ENCODE measurements at regions not wholly inside any gene's neighbourhood (a gene's known extent, or its start where the extent isn't known, plus 50 kb on each side); places are given as distances from the start of the nearest gene placed in this dataset.

DNA sequence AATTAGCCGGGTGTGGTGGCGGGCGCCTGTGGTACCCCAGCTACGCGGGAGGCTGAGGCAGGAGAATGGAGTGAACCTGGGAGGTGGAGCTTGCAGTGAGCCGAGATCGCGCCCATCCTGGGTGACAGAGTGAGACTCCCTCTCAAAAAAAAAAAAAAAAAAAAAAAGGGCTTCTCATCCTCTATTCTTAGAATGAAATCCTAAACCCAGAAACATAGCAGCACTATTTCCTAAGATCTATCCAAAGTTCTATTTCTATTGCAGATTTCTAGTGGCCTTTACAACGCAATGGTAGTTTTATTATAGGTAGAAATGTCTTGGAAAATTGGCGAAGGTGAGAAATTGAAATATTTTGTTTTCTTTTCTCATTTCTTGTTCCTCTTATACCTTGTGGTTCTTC lies 501.0 kb upstream of the SETBP1 start:
- TF ChIP-seq CTCF (conservative IDR thresholded peaks at IDR 0.05; ENCODE audit: low read depth, low read length) (no peak), EZH2 (IDR thresholded peaks at IDR 0.05; ENCODE audit: borderline replicate concordance, low read depth, low read length, poor library complexity, severe bottlenecking) (no peak)

Measured in A673 (cell line).